Mammary epithelial cell (primary cell): ENCODE measurements at regions not wholly inside any gene's neighbourhood (a gene's known extent, or its start where the extent isn't known, plus 50 kb on each side); places are given as distances from the start of the nearest gene placed in this dataset.

Experiments
- EZH2 ChIP-seq: IDR thresholded peaks from 2 replicates; pipeline ENCODE4 v1.6.1; 2012; ENCODE audit warnings: low read length, inconsistent platforms, borderline replicate concordance
- TF ChIP-seq, protein P1 (sequence below), 2 donors: IDR thresholded peaks in 1 of 2; conservative IDR thresholded peaks in 1 of 2; 2 replicates each; pipeline ENCODE4 v1.5.1; 2011 to 2012; ENCODE audit warnings: inconsistent platforms in 2 of 2, low read length in 2 of 2, mild to moderate bottlenecking in 2 of 2, control low read depth in 1 of 2, low read depth in 1 of 2; ENCODE audit not compliant: insufficient read depth in 1 of 2; ENCODE audit errors: extremely low read depth in 1 of 2

DNA sequence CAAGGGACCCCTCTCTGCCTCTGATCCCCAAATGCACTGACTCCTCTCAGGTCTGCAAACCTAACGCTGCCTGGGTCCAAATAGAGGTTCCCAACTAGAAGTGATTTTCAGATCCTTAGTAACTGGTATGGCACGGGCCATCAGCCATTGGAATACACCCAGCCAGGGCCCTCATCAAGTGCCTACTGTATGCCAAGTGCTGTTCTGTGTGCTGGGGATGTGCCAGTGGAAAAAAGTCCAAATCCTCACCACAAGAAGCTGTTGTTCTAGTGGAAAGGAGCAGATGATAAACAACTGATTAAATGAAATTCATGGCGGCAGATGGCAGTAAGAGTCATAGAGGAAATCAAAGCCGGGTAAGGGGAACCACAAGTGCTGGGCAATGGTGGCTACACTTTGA is 57.2 kb upstream of the MED9 start:
- TF ChIP-seq, protein P1, sequence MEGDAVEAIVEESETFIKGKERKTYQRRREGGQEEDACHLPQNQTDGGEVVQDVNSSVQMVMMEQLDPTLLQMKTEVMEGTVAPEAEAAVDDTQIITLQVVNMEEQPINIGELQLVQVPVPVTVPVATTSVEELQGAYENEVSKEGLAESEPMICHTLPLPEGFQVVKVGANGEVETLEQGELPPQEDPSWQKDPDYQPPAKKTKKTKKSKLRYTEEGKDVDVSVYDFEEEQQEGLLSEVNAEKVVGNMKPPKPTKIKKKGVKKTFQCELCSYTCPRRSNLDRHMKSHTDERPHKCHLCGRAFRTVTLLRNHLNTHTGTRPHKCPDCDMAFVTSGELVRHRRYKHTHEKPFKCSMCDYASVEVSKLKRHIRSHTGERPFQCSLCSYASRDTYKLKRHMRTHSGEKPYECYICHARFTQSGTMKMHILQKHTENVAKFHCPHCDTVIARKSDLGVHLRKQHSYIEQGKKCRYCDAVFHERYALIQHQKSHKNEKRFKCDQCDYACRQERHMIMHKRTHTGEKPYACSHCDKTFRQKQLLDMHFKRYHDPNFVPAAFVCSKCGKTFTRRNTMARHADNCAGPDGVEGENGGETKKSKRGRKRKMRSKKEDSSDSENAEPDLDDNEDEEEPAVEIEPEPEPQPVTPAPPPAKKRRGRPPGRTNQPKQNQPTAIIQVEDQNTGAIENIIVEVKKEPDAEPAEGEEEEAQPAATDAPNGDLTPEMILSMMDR (conservative IDR thresholded peaks at IDR 0.05 in 1 of 2, IDR thresholded peaks at IDR 0.05 in 1 of 2; ENCODE audit: extremely low read depth in 1 of 2, insufficient read depth in 1 of 2, low read depth in 1 of 2, low read length in 2 of 2): no peak
- no peak for TF ChIP-seq EZH2
